HCT116 (cell line): ENCODE measurements at regions not wholly inside any gene's neighbourhood (a gene's known extent, or its start where the extent isn't known, plus 50 kb on each side); places are given as distances from the start of the nearest gene placed in this dataset.

Source experiments
- CEBPB ChIP-seq: IDR thresholded peaks from 2 replicates; pipeline ENCODE4 v1.6.1; 2012; ENCODE audit warnings: low read depth
- CTCF ChIP-seq, 3 experiments: fragments of 200-600 bp in 1 of 3; sonication (generic) in 1 of 3; IDR thresholded peaks in 2 of 3; conservative IDR thresholded peaks in 1 of 3; 2 replicates each; pipeline ENCODE4 v1.5.1; 2012 to 2017; ENCODE audit warnings: low read depth in 2 of 3, low read length in 2 of 3, antibody characterized with exemption in 1 of 3, borderline replicate concordance in 1 of 3, control low read depth in 1 of 3, mild to moderate bottlenecking in 1 of 3, mixed read lengths in 1 of 3, mixed run types in 1 of 3, moderate library complexity in 1 of 3; ENCODE audit not compliant: insufficient read depth in 1 of 3
- ELF1 ChIP-seq: IDR thresholded peaks from 2 replicates; pipeline ENCODE4 v1.6.1; 2012; ENCODE audit warnings: low read depth, borderline replicate concordance
- JUND ChIP-seq: IDR thresholded peaks from 2 replicates; pipeline ENCODE4 v1.6.1; 2012
- POLR2A ChIP-seq: IDR thresholded peaks from 2 replicates; pipeline ENCODE4 v1.7.0; 2011; ENCODE audit warnings: borderline replicate concordance; ENCODE audit not compliant: insufficient read depth, insufficient read length; ENCODE audit errors: extremely low read depth
- POLR2AphosphoS5 ChIP-seq: IDR thresholded peaks from 2 replicates; pipeline ENCODE4 v1.6.1; 2011; ENCODE audit warnings: mild to moderate bottlenecking, low read depth, low read length, moderate library complexity
- REST ChIP-seq: IDR thresholded peaks from 2 replicates; pipeline ENCODE4 v1.6.1; 2012; ENCODE audit warnings: low read depth
- SIN3A ChIP-seq: IDR thresholded peaks from 2 replicates; pipeline ENCODE4 v1.6.1; 2012; ENCODE audit warnings: low read depth
- SP1 ChIP-seq: IDR thresholded peaks from 2 replicates; pipeline ENCODE4 v1.6.1; 2012; ENCODE audit warnings: low read depth

GRCh38 chr5:63070001-63070400, 491.4 kb downstream of the LRRC70 start:
- TF ChIP-seq CTCF (IDR thresholded peaks at IDR 0.05 in 2 of 3, conservative IDR thresholded peaks at IDR 0.05 in 1 of 3; ENCODE audit: borderline replicate concordance in 1 of 3, insufficient read depth in 1 of 3, low read depth in 2 of 3, low read length in 2 of 3), result no peak
- no peak for TF ChIP-seq ELF1
- no peak for TF ChIP-seq SIN3A
- TF ChIP-seq POLR2AphosphoS5, result no peak
- TF ChIP-seq POLR2A, result no peak
- TF ChIP-seq JUND, result no peak
- TF ChIP-seq CEBPB, result no peak
- no peak for TF ChIP-seq REST
- no peak for TF ChIP-seq SP1
